ENCODE measurements at regions not wholly inside any gene's neighbourhood (a gene's known extent, or its start where the extent isn't known, plus 50 kb on each side); places are given as distances from the start of the nearest gene placed in this dataset.

DNA sequence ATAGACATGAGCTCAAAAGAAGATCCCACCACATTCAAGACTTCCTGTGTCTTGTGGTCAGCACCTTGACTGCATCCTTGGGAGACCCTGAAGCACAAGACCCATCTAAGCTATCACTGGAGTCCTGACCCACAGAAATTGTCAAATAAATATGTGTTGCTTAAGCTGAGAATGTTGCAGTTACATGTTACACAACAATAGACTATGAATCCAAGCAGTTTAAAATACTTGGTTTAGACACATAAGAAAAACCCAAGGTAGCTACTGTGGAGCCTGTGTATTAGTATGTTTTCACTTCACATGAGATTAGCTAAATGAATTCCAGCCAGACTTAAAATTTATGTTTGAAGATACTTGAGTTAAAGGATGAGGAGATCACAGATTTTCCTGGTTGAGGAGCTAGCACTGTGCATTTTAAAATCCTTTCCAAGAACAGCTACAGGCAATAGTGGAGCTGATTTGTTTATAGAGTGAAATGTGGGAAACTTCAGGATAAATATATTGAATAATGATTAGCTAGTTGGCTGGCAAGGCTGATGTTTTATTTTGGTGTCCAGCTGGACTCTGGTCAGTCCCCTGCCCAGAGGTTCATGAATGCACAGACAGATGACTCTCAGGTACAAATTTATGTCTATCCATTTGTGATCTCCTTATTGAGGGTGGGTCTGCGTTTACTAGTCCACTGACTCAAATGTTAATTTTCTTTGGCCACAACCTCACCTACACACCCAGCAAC is 1527.7 kb downstream of the NLGN4Y start:
- H3K4me1 ChIP-seq (ENCODE audit: insufficient read depth, insufficient read length): no peaks in the 10 kb centered on the region
- no peaks in the 10 kb centered on the region for H3K27me3 ChIP-seq (ENCODE audit: insufficient read depth, insufficient read length)
- no peak overlapping the region for H3K4me3 ChIP-seq (ENCODE audit: insufficient read length, low read depth)
- H3K9ac ChIP-seq (ENCODE audit: insufficient read length, low read depth): no peak overlapping the region
- DNase-seq (ENCODE audit: low read depth, low spot score): no peak
- H3K9me3 ChIP-seq (ENCODE audit: insufficient read depth, low read length): no peaks in the 10 kb centered on the region
- TF ChIP-seq SUZ12 (IDR thresholded peaks at IDR 0.05; ENCODE audit: extremely low read depth, insufficient read depth, insufficient read length) (no peak), ZNF274 (IDR thresholded peaks at IDR 0.05; ENCODE audit: low read depth, low read length) (no peak), YY1 (IDR thresholded peaks at IDR 0.05; ENCODE audit: insufficient read depth, insufficient read length) (no peak)
- no peaks in the 10 kb centered on the region for H3K36me3 ChIP-seq (ENCODE audit: insufficient read depth, insufficient read length, low read length)

DNA sequence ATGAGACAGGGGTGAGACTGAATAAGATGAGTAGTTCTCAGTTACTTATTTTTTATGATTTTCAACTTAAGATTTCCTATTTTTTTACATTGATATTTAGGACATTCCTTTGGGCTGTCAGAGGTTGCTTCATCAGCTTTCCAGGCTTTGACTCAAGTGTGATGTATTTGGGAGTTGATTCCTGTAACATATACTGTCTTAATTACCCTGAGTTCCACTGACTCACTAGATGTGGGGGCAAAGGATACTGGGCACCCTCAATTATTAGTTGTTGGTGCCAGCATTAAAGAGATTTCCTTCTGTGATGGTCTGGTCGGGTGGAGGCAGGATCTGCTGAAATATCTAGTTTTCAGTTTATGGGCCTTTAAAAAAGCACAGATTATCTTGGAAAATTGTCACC is 1535.8 kb downstream of the NLGN4Y start:
- Histone ChIP-seq H3K4me3 (ENCODE audit: insufficient read length, low read depth) (no peak overlapping the region), H3K9me3 (ENCODE audit: insufficient read depth, low read length) (no peaks in the 10 kb centered on the region), H3K36me3 (ENCODE audit: insufficient read depth, insufficient read length, low read length) (no peaks in the 10 kb centered on the region), H3K9ac (ENCODE audit: insufficient read length, low read depth) (no peak overlapping the region), H3K27me3 (ENCODE audit: insufficient read depth, insufficient read length) (no peaks in the 10 kb centered on the region), H3K4me1 (ENCODE audit: insufficient read depth, insufficient read length) (no peaks in the 10 kb centered on the region)
- DNase-seq (ENCODE audit: low read depth, low spot score): no peak
- TF ChIP-seq SUZ12 (IDR thresholded peaks at IDR 0.05; ENCODE audit: extremely low read depth, insufficient read depth, insufficient read length) (no peak), ZNF274 (IDR thresholded peaks at IDR 0.05; ENCODE audit: low read depth, low read length) (no peak)

DNA sequence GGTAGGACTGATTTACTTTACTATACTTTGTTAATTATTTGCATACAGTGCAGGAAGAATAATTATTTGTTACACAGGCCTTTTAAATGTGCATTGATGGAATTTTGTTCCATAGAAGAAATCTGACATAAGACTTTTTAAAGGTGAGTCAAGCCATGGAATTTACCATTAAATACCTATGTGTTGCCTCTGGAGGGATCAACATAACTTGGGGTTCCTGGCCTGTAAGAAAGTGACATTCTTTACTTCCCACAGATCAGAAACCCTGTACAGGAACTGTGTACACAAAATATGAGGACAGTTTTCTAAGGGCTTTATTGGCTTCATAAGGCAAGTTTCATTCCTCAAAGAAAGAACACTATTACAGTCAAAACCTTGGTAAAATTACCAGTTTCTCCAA is 1536.4 kb downstream of the NLGN4Y start:
- Histone ChIP-seq H3K4me3 (ENCODE audit: insufficient read length, low read depth) (no peak overlapping the region), H3K4me1 (ENCODE audit: insufficient read depth, insufficient read length) (no peaks in the 10 kb centered on the region), H3K9ac (ENCODE audit: insufficient read length, low read depth) (no peak overlapping the region), H3K9me3 (ENCODE audit: insufficient read depth, low read length) (no peaks in the 10 kb centered on the region), H3K36me3 (ENCODE audit: insufficient read depth, insufficient read length, low read length) (no peaks in the 10 kb centered on the region), H3K27me3 (ENCODE audit: insufficient read depth, insufficient read length) (no peaks in the 10 kb centered on the region)
- no peak for DNase-seq (ENCODE audit: low read depth, low spot score)
- TF ChIP-seq SUZ12 (IDR thresholded peaks at IDR 0.05; ENCODE audit: extremely low read depth, insufficient read depth, insufficient read length) (no peak), YY1 (IDR thresholded peaks at IDR 0.05; ENCODE audit: insufficient read depth, insufficient read length) (no peak), ZNF274 (IDR thresholded peaks at IDR 0.05; ENCODE audit: low read depth, low read length) (no peak)

DNA sequence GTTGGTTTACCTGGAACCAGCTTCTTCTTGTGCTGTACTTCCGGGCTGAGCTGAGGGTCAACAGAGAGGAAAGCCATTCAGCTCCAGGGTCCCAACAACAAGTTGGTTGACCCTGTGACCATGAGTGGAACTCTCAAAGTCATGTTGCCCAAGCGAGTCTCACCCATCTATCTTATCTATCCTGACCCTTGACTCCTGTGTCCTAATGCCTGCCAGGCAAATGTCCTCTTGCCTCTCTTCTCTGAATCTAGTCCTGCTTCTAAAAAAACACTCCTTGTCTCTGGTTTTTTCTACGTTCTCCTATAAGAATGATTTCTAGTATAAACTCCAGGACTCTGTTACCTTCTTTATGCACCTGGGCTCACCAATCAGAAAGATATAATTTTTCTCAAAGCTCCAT is 1547.6 kb downstream of the NLGN4Y start:
- TF ChIP-seq SUZ12 (IDR thresholded peaks at IDR 0.05; ENCODE audit: extremely low read depth, insufficient read depth, insufficient read length) (no peak), ZNF274 (IDR thresholded peaks at IDR 0.05; ENCODE audit: low read depth, low read length) (no peak), YY1 (IDR thresholded peaks at IDR 0.05; ENCODE audit: insufficient read depth, insufficient read length) (no peak)
- Histone ChIP-seq H3K9me3 (ENCODE audit: insufficient read depth, low read length) (no peaks in the 10 kb centered on the region), H3K36me3 (ENCODE audit: insufficient read depth, insufficient read length, low read length) (no peaks in the 10 kb centered on the region), H3K27me3 (ENCODE audit: insufficient read depth, insufficient read length) (no peaks in the 10 kb centered on the region), H3K4me1 (ENCODE audit: insufficient read depth, insufficient read length) (no peaks in the 10 kb centered on the region), H3K4me3 (ENCODE audit: insufficient read length, low read depth) (no peak overlapping the region), H3K9ac (ENCODE audit: insufficient read length, low read depth) (no peak overlapping the region)
- DNase-seq (ENCODE audit: low read depth, low spot score): no peak

DNA sequence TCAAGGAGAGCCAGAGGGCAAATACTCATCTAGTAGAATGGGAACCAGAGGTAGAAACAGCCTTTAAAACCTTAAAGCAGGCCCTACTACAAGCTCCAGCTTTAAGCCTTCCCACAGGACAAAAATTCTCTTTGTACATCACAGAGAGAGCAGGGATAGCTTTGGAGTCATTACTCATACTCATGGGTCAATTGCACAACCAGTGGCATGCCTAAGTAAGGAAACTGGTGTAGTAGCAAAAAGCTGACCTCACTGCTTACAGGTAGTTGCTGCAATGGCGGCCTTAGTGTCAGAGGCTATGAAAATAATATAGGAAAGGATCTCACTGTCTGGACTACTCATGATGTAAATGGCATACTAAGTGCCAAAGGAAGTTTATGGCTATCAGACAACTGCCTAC is 1551.4 kb downstream of the NLGN4Y start:
- no peaks in the 10 kb centered on the region for H3K4me1 ChIP-seq (ENCODE audit: insufficient read depth, insufficient read length)
- TF ChIP-seq SUZ12 (IDR thresholded peaks at IDR 0.05; ENCODE audit: extremely low read depth, insufficient read depth, insufficient read length) (no peak), ZNF274 (IDR thresholded peaks at IDR 0.05; ENCODE audit: low read depth, low read length) (no peak), YY1 (IDR thresholded peaks at IDR 0.05; ENCODE audit: insufficient read depth, insufficient read length) (no peak)
- no peak for DNase-seq (ENCODE audit: low read depth, low spot score)
- no peaks in the 10 kb centered on the region for H3K9me3 ChIP-seq (ENCODE audit: insufficient read depth, low read length)
- H3K9ac ChIP-seq (ENCODE audit: insufficient read length, low read depth): no peak overlapping the region
- H3K36me3 ChIP-seq (ENCODE audit: insufficient read depth, insufficient read length, low read length): no peaks in the 10 kb centered on the region
- H3K4me3 ChIP-seq (ENCODE audit: insufficient read length, low read depth): no peak overlapping the region
- no peaks in the 10 kb centered on the region for H3K27me3 ChIP-seq (ENCODE audit: insufficient read depth, insufficient read length)

DNA sequence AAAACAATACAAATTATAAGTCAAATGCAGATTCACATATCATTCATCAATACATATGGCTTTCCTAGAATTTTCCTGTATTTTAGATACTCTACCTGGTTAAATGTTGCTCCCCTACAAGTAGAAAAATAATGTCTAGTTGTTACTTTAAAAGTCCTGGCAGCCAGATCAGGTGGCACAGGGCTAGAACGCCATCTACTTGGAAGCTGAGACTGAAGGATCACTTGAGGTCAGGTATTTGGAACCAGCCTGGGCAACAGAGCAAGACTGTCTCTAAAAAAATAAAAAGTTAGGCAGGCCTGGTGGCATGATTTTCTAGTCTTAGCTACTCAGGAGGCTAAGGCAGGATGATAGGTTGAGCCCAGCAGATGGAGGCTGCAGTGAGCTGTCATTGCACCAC is 1573.0 kb downstream of the NLGN4Y start:
- TF ChIP-seq SUZ12 (IDR thresholded peaks at IDR 0.05; ENCODE audit: extremely low read depth, insufficient read depth, insufficient read length) (no peak), YY1 (IDR thresholded peaks at IDR 0.05; ENCODE audit: insufficient read depth, insufficient read length) (no peak), ZNF274 (IDR thresholded peaks at IDR 0.05; ENCODE audit: low read depth, low read length) (no peak)
- no peak overlapping the region for H3K4me3 ChIP-seq (ENCODE audit: insufficient read length, low read depth)
- no peaks in the 10 kb centered on the region for H3K27me3 ChIP-seq (ENCODE audit: insufficient read depth, insufficient read length)
- no peak for DNase-seq (ENCODE audit: low read depth, low spot score)
- no peaks in the 10 kb centered on the region for H3K4me1 ChIP-seq (ENCODE audit: insufficient read depth, insufficient read length)
- H3K9ac ChIP-seq (ENCODE audit: insufficient read length, low read depth): no peak overlapping the region
- no peaks in the 10 kb centered on the region for H3K9me3 ChIP-seq (ENCODE audit: insufficient read depth, low read length)
- H3K36me3 ChIP-seq (ENCODE audit: insufficient read depth, insufficient read length, low read length): no peaks in the 10 kb centered on the region

DNA sequence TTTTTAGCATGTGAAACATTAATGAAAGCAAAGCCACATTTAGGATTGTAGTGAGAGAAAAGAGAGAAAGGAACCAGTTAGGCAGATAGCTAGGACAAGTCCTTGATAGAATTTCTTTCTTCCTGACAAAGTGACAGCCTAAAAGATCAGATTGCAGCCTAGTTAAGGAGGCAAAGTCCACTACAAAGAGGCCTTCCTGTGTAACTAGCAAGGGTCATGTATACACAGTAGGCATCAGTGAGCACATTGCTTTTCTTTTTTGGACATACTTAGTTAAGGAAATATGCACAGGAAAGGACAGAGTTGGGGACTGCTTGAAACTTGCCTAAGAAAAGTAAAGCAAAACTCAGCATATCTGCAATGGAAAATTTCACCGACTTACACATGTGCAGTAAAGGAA is 1577.5 kb downstream of the NLGN4Y start:
- H3K4me1 ChIP-seq (ENCODE audit: insufficient read depth, insufficient read length): no peaks in the 10 kb centered on the region
- H3K9ac ChIP-seq (ENCODE audit: insufficient read length, low read depth): no peak overlapping the region
- no peaks in the 10 kb centered on the region for H3K27me3 ChIP-seq (ENCODE audit: insufficient read depth, insufficient read length)
- no peak for DNase-seq (ENCODE audit: low read depth, low spot score)
- H3K36me3 ChIP-seq (ENCODE audit: insufficient read depth, insufficient read length, low read length): no peaks in the 10 kb centered on the region
- no peaks in the 10 kb centered on the region for H3K9me3 ChIP-seq (ENCODE audit: insufficient read depth, low read length)
- H3K4me3 ChIP-seq (ENCODE audit: insufficient read length, low read depth): no peak overlapping the region
- no peak for TF ChIP-seq SUZ12 (IDR thresholded peaks at IDR 0.05; ENCODE audit: extremely low read depth, insufficient read depth, insufficient read length)
- no peak for TF ChIP-seq YY1 (IDR thresholded peaks at IDR 0.05; ENCODE audit: insufficient read depth, insufficient read length)
- no peak for TF ChIP-seq ZNF274 (IDR thresholded peaks at IDR 0.05; ENCODE audit: low read depth, low read length)
